B cell (primary cell): ENCODE measurements at regions not wholly inside any gene's neighbourhood (a gene's known extent, or its start where the extent isn't known, plus 50 kb on each side); places are given as distances from the start of the nearest gene placed in this dataset.

Experiments
- ATAC-seq: fragments of 200-7000 bp; cut with Tn5 transposase; one replicate; pipeline ENCODE4 v1.10.0; 2021; ENCODE audit warnings: low read depth, mild to moderate bottlenecking, moderate number of reproducible peaks, moderate library complexity
- CTCF ChIA-PET: fragments of 350-600 bp; sonication (Branson Sonifier 250); formaldehyde crosslinking; loops from one replicate; lab custom pipeline; 2021; ENCODE audit warnings: antibody characterized with exemption, inconsistent platforms; lab: Charles Lee
- POLR2A ChIA-PET: fragments of 350-600 bp; sonication (Branson Sonifier 250); formaldehyde crosslinking; loops from one replicate; lab custom pipeline; 2021; ENCODE audit warnings: antibody characterized with exemption; lab: Charles Lee
- DNase-seq: peaks from one replicate; pipeline ENCODE4 v3.0.0; 2013
- H2AFZ ChIP-seq: 2 replicates; pipeline ENCODE4 v1.6.1; 2012; ENCODE audit warnings: mild to moderate bottlenecking, low read depth, low read length; ENCODE audit not compliant: insufficient read depth, poor library complexity, severe bottlenecking
- H3K27ac ChIP-seq, 2 donors: 1 replicate in 1 of 2; 2 replicates in 1 of 2; pipeline ENCODE4 v1.5.1; 2012 to 2013; ENCODE audit warnings: low read length in 2 of 2, mild to moderate bottlenecking in 2 of 2, moderate library complexity in 1 of 2
- H3K27me3 ChIP-seq, 4 experiments: fragments of 200-600 bp in 1 of 4; sonication (generic) in 1 of 4; replicated peaks in 1 of 4; 1 replicate in 2 of 4; 2 replicates in 2 of 4; pipeline versions ENCODE4 v1.6.1 to v1.7.0; 2013 to 2016; ENCODE audit warnings: low read length in 3 of 4, mild to moderate bottlenecking in 2 of 4, mixed read lengths in 1 of 4, moderate library complexity in 1 of 4; ENCODE audit not compliant: insufficient read depth in 4 of 4, control insufficient read depth in 3 of 4; ENCODE audit errors: control extremely low read depth in 1 of 4
- H3K36me3 ChIP-seq, 2 experiments: replicated peaks in 1 of 2; 1 replicate in 1 of 2; 2 replicates in 1 of 2; pipeline versions ENCODE4 v1.6.1 to v1.7.1; 2013; ENCODE audit warnings: low read length in 1 of 2; ENCODE audit not compliant: insufficient read depth in 2 of 2, control insufficient read depth in 1 of 2; ENCODE audit errors: control extremely low read depth in 1 of 2, extremely low read depth in 1 of 2
- H3K4me1 ChIP-seq, 2 donors: fragments of 200-600 bp in 1 of 2; sonication (generic) in 1 of 2; 1 replicate in 1 of 2; 2 replicates in 1 of 2; pipeline versions ENCODE4 v1.5.1 to v1.6.1; 2013 to 2017; ENCODE audit warnings: low read length in 2 of 2; ENCODE audit not compliant: control insufficient read depth in 2 of 2, insufficient read depth in 2 of 2
- H3K4me2 ChIP-seq: replicated peaks from 2 replicates; pipeline ENCODE3; 2012; ENCODE audit warnings: mild to moderate bottlenecking, low read depth, low read length; ENCODE audit not compliant: poor library complexity, severe bottlenecking
- H3K4me3 ChIP-seq, 5 experiments: fragments of 200-600 bp in 1 of 5; sonication (generic) in 1 of 5; 1 replicate in 3 of 5; 2 replicates in 2 of 5; pipeline versions ENCODE4 v1.5.1 to v1.7.0; 2011 to 2016; ENCODE audit warnings: low read length in 4 of 5, mild to moderate bottlenecking in 4 of 5, low read depth in 2 of 5, control low read depth in 1 of 5, moderate library complexity in 1 of 5; ENCODE audit not compliant: insufficient read depth in 1 of 5; ENCODE audit errors: control extremely low read depth in 1 of 5, extremely low read depth in 1 of 5
- H3K79me2 ChIP-seq: fragments of 200-600 bp; sonication (generic); one replicate; pipeline ENCODE4 v1.6.0; 2016; ENCODE audit warnings: low read length; ENCODE audit not compliant: control insufficient read depth, insufficient read depth
- H3K9ac ChIP-seq: fragments of 200-600 bp; sonication (generic); 2 replicates; pipeline ENCODE4 v1.6.1; 2017; ENCODE audit warnings: mild to moderate bottlenecking, low read length, moderate library complexity
- H3K9me3 ChIP-seq, 3 donors: one replicate each; pipeline versions ENCODE4 v1.6.1 to v1.7.1; 2013; ENCODE audit warnings: low read length in 2 of 3; ENCODE audit not compliant: control insufficient read depth in 2 of 3, insufficient read depth in 1 of 3; ENCODE audit errors: control extremely low read depth in 1 of 3
- H4K20me1 ChIP-seq: 2 replicates; pipeline ENCODE4 v1.6.0; 2012; ENCODE audit warnings: mild to moderate bottlenecking, low read length; ENCODE audit not compliant: insufficient read depth, control insufficient read depth, poor library complexity, severe bottlenecking
- H3K27ac Mint-ChIP-seq: one replicate; pipeline ENCODE4 v1.8.0; 2021; ENCODE audit warnings: mixed read lengths
- H3K27me3 Mint-ChIP-seq: one replicate; pipeline ENCODE4 v1.8.0; 2021; ENCODE audit warnings: mixed read lengths
- H3K4me1 Mint-ChIP-seq: one replicate; pipeline ENCODE4 v1.8.0; 2021; ENCODE audit warnings: mixed read lengths
- H3K4me3 Mint-ChIP-seq: one replicate; pipeline ENCODE4 v1.8.0; 2021; ENCODE audit warnings: mixed read lengths
- H3K9me3 Mint-ChIP-seq: one replicate; pipeline ENCODE4 v1.8.0; 2022; ENCODE audit warnings: mixed read lengths; ENCODE audit not compliant: insufficient read depth
- CTCF ChIP-seq: fragments of 200-600 bp; IDR thresholded peaks from one replicate; pipeline ENCODE4 v1.8.0; 2022; ENCODE audit warnings: antibody characterized with exemption, mild to moderate bottlenecking
- EZH2 ChIP-seq: IDR thresholded peaks from 2 replicates; pipeline ENCODE4 v1.6.1; 2012; ENCODE audit warnings: borderline replicate concordance, low read depth, mild to moderate bottlenecking, moderate library complexity, low read length; ENCODE audit not compliant: insufficient read depth, poor library complexity, severe bottlenecking
- WGBS: methylation state at CpG from one replicate; pipeline ENCODE4 v1.1.5; 2013; ENCODE audit warnings: missing lambda C conversion rate; ENCODE audit not compliant: insufficient coverage; 5-methylcytosine and 5-hydroxymethylcytosine counted together
- intact Hi-C: fragments of 100-400 bp; cut with micrococcal nuclease; formaldehyde crosslinking; loops from one replicate; pipeline ENCODE4 v1.10.0; 2022

GRCh38 chr4:138305050-138305449 lies 62.9 kb upstream of the SLC7A11 start:
- POLR2A ChIA-PET: no interaction called here

GRCh38 chr4:138301536-138301935 lies 59.4 kb upstream of the SLC7A11 start:
- H3K9ac ChIP-seq: no peak overlapping the region
- POLR2A ChIA-PET: no interaction called here
- H3K4me2 ChIP-seq: no peak overlapping the region
- no peaks in the 10 kb centered on the region for H3K9me3 ChIP-seq
- H3K4me3 ChIP-seq: no peak overlapping the region
- TF ChIP-seq CTCF: no peak
- no peak for TF ChIP-seq EZH2
- Mint-ChIP-seq H3K4me3 (no peak overlapping the region), H3K9me3 (no peaks in the 10 kb centered on the region), H3K27me3 (peaks cover 4% of the 10 kb centered on the region), H3K27ac (no peak overlapping the region), H3K4me1 (no peaks in the 10 kb centered on the region)
- H2AFZ ChIP-seq: no peak overlapping the region
- ATAC-seq (no peak), DNase-seq (no peak)
- H3K27ac ChIP-seq: no peak overlapping the region
- no peaks in the 10 kb centered on the region for H3K27me3 ChIP-seq
- CTCF ChIA-PET: no interaction called here
- no peaks in the 10 kb centered on the region for H3K36me3 ChIP-seq
- no peaks in the 10 kb centered on the region for H3K4me1 ChIP-seq
- intact Hi-C loops: no loop called here
- H4K20me1 ChIP-seq: no peaks in the 10 kb centered on the region
- no CpG with 5 or more reads among the region's 2 CpGs for WGBS
- H3K79me2 ChIP-seq: no peaks in the 10 kb centered on the region

More at GRCh38 chr4:138305050-138305449, 62.9 kb upstream of the SLC7A11 start:
- H2AFZ ChIP-seq: no peak overlapping the region
- H3K9ac ChIP-seq: no peak overlapping the region
- intact Hi-C loops: no loop called here
- no peak overlapping the region for H3K27ac ChIP-seq
- H3K27me3 Mint-ChIP-seq: peaks cover 4% of the 10 kb centered on the region
- H3K4me3 Mint-ChIP-seq: no peak overlapping the region
- no peaks in the 10 kb centered on the region for H4K20me1 ChIP-seq
- ATAC-seq (no peak), DNase-seq (no peak)
- H3K27me3 ChIP-seq: no peaks in the 10 kb centered on the region
- H3K4me1 Mint-ChIP-seq: no peaks in the 10 kb centered on the region
- CTCF ChIA-PET: no interaction called here
- H3K79me2 ChIP-seq: no peaks in the 10 kb centered on the region
- TF ChIP-seq EZH2: no peak
- TF ChIP-seq CTCF: no peak
- no CpG with 5 or more reads among the region's 1 CpG for WGBS
- no peaks in the 10 kb centered on the region for H3K9me3 Mint-ChIP-seq
- no peak overlapping the region for H3K27ac Mint-ChIP-seq
- H3K4me2 ChIP-seq: no peak overlapping the region
- H3K4me1 ChIP-seq: no peaks in the 10 kb centered on the region
- no peaks in the 10 kb centered on the region for H3K36me3 ChIP-seq
- no peaks in the 10 kb centered on the region for H3K9me3 ChIP-seq
- H3K4me3 ChIP-seq: no peak overlapping the region
